OCI-LY1 (cell line): ENCODE measurements at regions not wholly inside any gene's neighbourhood (a gene's known extent, or its start where the extent isn't known, plus 50 kb on each side); places are given as distances from the start of the nearest gene placed in this dataset.

Experiments
- H2AFZ ChIP-seq: fragments of 200-600 bp; sonication (generic), shearing (Covaris generic); 2 replicates; pipeline ENCODE4 v1.6.0; 2014; ENCODE audit warnings: antibody characterized with exemption, mild to moderate bottlenecking, low read length
- H3F3A ChIP-seq: fragments of 200-600 bp; sonication (generic), shearing (Covaris generic); 2 replicates; pipeline ENCODE4 v1.6.0; 2014; ENCODE audit warnings: mild to moderate bottlenecking, antibody characterized with exemption, low read length, moderate library complexity; ENCODE audit not compliant: insufficient read depth
- H3K27ac ChIP-seq: fragments of 200-600 bp; sonication (generic); 2 replicates; pipeline ENCODE4 v1.5.1; 2014; ENCODE audit warnings: low read length, mixed run types, mild to moderate bottlenecking, low read depth; ENCODE audit not compliant: poor library complexity, severe bottlenecking
- H3K27me3 ChIP-seq: fragments of 200-600 bp; sonication (generic); 2 replicates; pipeline ENCODE4 v1.6.0; 2014; ENCODE audit warnings: antibody characterized with exemption, mild to moderate bottlenecking, low read length, moderate library complexity; ENCODE audit not compliant: insufficient read depth
- H3K36me3 ChIP-seq: fragments of 200-600 bp; sonication (generic); 2 replicates; pipeline ENCODE4 v1.6.1; 2014; ENCODE audit warnings: mild to moderate bottlenecking, antibody characterized with exemption, low read length, moderate library complexity, mixed read lengths; ENCODE audit not compliant: insufficient read depth
- H3K4me1 ChIP-seq: fragments of 200-600 bp; sonication (generic); 2 replicates; pipeline ENCODE4 v1.5.1; 2014; ENCODE audit warnings: mild to moderate bottlenecking, low read length, moderate library complexity; ENCODE audit not compliant: insufficient read depth, severe bottlenecking
- H3K4me2 ChIP-seq: fragments of 200-600 bp; sonication (generic), shearing (Covaris generic); 2 replicates; pipeline ENCODE4 v1.6.1; 2014; ENCODE audit warnings: low read length
- H3K4me3 ChIP-seq: fragments of 200-600 bp; sonication (generic); 2 replicates; pipeline ENCODE4 v1.5.1; 2014; ENCODE audit warnings: low read length, low read depth, mild to moderate bottlenecking, mixed read lengths; ENCODE audit not compliant: poor library complexity, severe bottlenecking
- H3K79me2 ChIP-seq: fragments of 200-600 bp; shearing (Covaris generic); 2 replicates; pipeline ENCODE4 v1.6.1; 2016; ENCODE audit warnings: mixed run types, low read length, mixed read lengths; ENCODE audit not compliant: insufficient read depth
- H3K9ac ChIP-seq: fragments of 200-600 bp; sonication (generic), shearing (Covaris generic); 2 replicates; pipeline ENCODE4 v1.6.1; 2014; ENCODE audit warnings: mild to moderate bottlenecking, low read length, mixed read lengths
- H3K9me2 ChIP-seq: fragments of 200-600 bp; sonication (generic), shearing (Covaris generic); 2 replicates; pipeline ENCODE4 v1.6.1; 2014; ENCODE audit warnings: low read depth, mild to moderate bottlenecking, low read length, mixed read lengths
- H3K9me3 ChIP-seq: fragments of 200-600 bp; shearing (Covaris generic); 2 replicates; pipeline ENCODE4 v1.6.1; 2014; ENCODE audit warnings: low read length, mixed read lengths
- H4K20me1 ChIP-seq: fragments of 200-600 bp; sonication (generic), shearing (Covaris generic); 2 replicates; pipeline ENCODE4 v1.6.0; 2016; ENCODE audit warnings: mild to moderate bottlenecking, low read length; ENCODE audit not compliant: insufficient read depth
- CTCF ChIP-seq: fragments of 200-600 bp; sonication (generic), shearing (Covaris generic); IDR thresholded peaks from 2 replicates; pipeline ENCODE4 v1.5.1; 2017; ENCODE audit warnings: mild to moderate bottlenecking, antibody characterized with exemption, low read length, moderate library complexity, mixed read lengths
- EZH2 ChIP-seq: fragments of 200-600 bp; sonication (generic), shearing (Covaris generic); IDR thresholded peaks from 2 replicates; pipeline ENCODE4 v1.8.0; 2017; ENCODE audit warnings: borderline replicate concordance, mixed run types, mild to moderate bottlenecking, antibody characterized with exemption, low read length, moderate library complexity, mixed read lengths

GRCh38 chr2:489084-489483 lies 188.1 kb downstream of the TMEM18 start:
- Histone ChIP-seq H3K9ac (no peak overlapping the region), H3K4me1 (no peaks in the 10 kb centered on the region), H3K4me2 (no peak overlapping the region), H3K9me2 (no peaks in the 10 kb centered on the region), H3K9me3 (no peaks in the 10 kb centered on the region), H3K27me3 (no peaks in the 10 kb centered on the region), H3K36me3 (no peaks in the 10 kb centered on the region), H3K27ac (no peak overlapping the region), H3F3A (no peaks in the 10 kb centered on the region), H3K4me3 (no peak overlapping the region), H2AFZ (no peak overlapping the region), H3K79me2 (no peaks in the 10 kb centered on the region), H4K20me1 (no peaks in the 10 kb centered on the region)
- TF ChIP-seq CTCF (no peak), EZH2 (no peak)

GRCh38 chr2:487186-488079 lies 189.8 kb downstream of the TMEM18 start:
- Histone ChIP-seq H3K4me1 (no peaks in the 10 kb centered on the region), H2AFZ (no peak overlapping the region), H3K27me3 (no peaks in the 10 kb centered on the region), H4K20me1 (no peaks in the 10 kb centered on the region), H3F3A (no peaks in the 10 kb centered on the region), H3K36me3 (no peaks in the 10 kb centered on the region), H3K9me3 (no peaks in the 10 kb centered on the region), H3K79me2 (no peaks in the 10 kb centered on the region), H3K4me3 (no peak overlapping the region), H3K4me2 (no peak overlapping the region), H3K9me2 (no peaks in the 10 kb centered on the region), H3K9ac (no peak overlapping the region), H3K27ac (no peak overlapping the region)
- TF ChIP-seq EZH2, result no peak
- TF ChIP-seq CTCF, result no peak

- Histone ChIP-seq H3K9me3 (no peaks in the 10 kb centered on the region), H3F3A (no peaks in the 10 kb centered on the region), H2AFZ (no peak overlapping the region), H3K4me2 (no peak overlapping the region), H3K4me1 (no peaks in the 10 kb centered on the region), H3K79me2 (no peaks in the 10 kb centered on the region), H3K36me3 (no peaks in the 10 kb centered on the region), H4K20me1 (no peaks in the 10 kb centered on the region), H3K27ac (no peak overlapping the region), H3K9me2 (no peaks in the 10 kb centered on the region), H3K27me3 (no peaks in the 10 kb centered on the region), H3K4me3 (no peak overlapping the region), H3K9ac (no peak overlapping the region)
- TF ChIP-seq CTCF (no peak), EZH2 (no peak)
Measured at GRCh38 chr2:486371-486770, 190.8 kb downstream of the TMEM18 start.
